Heart right ventricle (tissue), 16 donors: ENCODE measurements at regions not wholly inside any gene's neighbourhood (a gene's known extent, or its start where the extent isn't known, plus 50 kb on each side); places are given as distances from the start of the nearest gene placed in this dataset.

Experiments used
- ATAC-seq, 8 donors: fragments of 200-7000 bp; cut with Tn5 transposase; one replicate each; pipeline ENCODE4 v1.9.1; 2020; ENCODE audit warnings: mild to moderate bottlenecking in 8 of 8, moderate library complexity in 8 of 8, moderate number of reproducible peaks in 1 of 8
- DNase-seq, 2 donors: peaks; one replicate each; pipeline ENCODE4 v3.0.0-alpha.2; 2020
- H3K27ac ChIP-seq, 10 donors: fragments of 200-600 bp; sonication (generic) in 2 of 10; one replicate each; pipeline versions ENCODE4 v1.5.0 to v1.8.0; 2020 to 2022; ENCODE audit warnings: mild to moderate bottlenecking in 3 of 10
- H3K27me3 ChIP-seq, 7 donors: fragments of 200-600 bp; one replicate each; pipeline ENCODE4 v1.8.0; 2021 to 2022; ENCODE audit warnings: mild to moderate bottlenecking in 2 of 7
- H3K36me3 ChIP-seq, 9 donors: fragments of 200-600 bp; sonication (generic) in 1 of 9; one replicate each; pipeline versions ENCODE4 v1.5.0 to v1.8.0; 2020 to 2022; ENCODE audit warnings: mild to moderate bottlenecking in 2 of 9
- H3K4me1 ChIP-seq, 9 donors: fragments of 200-600 bp; sonication (generic) in 1 of 9; one replicate each; pipeline versions ENCODE4 v1.5.0 to v1.8.0; 2020 to 2022; ENCODE audit warnings: mild to moderate bottlenecking in 4 of 9
- H3K4me3 ChIP-seq, 10 donors: fragments of 200-600 bp; sonication (generic) in 2 of 10; one replicate each; pipeline versions ENCODE4 v1.5.0 to v1.8.0; 2020 to 2022; ENCODE audit warnings: mild to moderate bottlenecking in 7 of 10, moderate library complexity in 2 of 10
- H3K9me3 ChIP-seq, 11 donors: fragments of 200-600 bp in 10 of 11; sonication (generic) in 2 of 11; one replicate each; pipeline versions ENCODE4 v1.5.0 to v1.8.0; 2013 to 2022; ENCODE audit warnings: mild to moderate bottlenecking in 2 of 11, control low read depth in 1 of 11, moderate library complexity in 1 of 11
- WGBS, 2 donors: extraction: QIAGEN DNeasy Blood & Tissue Kit; methylation state at CpG; one replicate each; pipeline ENCODE4 v1.1.7; 2013; ENCODE audit warnings: inconsistent platforms in 1 of 2; 5-methylcytosine and 5-hydroxymethylcytosine counted together
- intact Hi-C, 10 donors: fragments of 100-400 bp; cut with DNase I; formaldehyde crosslinking; loops; one replicate each; pipeline versions ENCODE4 v1.11.1 to v1.14.2; 2022
- TF ChIP-seq, protein P1 (sequence below), 9 donors: fragments of 200-600 bp; sonication (generic) in 2 of 9; IDR thresholded peaks; one replicate each; pipeline versions ENCODE4 v1.5.0 to v1.8.0; 2021 to 2022; ENCODE audit warnings: antibody characterized with exemption in 9 of 9, mild to moderate bottlenecking in 5 of 9, moderate library complexity in 1 of 9
- donor health status: Arrhythmogenic right ventricular cardiomyopathy.
- donor health status: ischemic (EF 13 %, LVEDD 7.1; RV severe dilation, severe dysfunction).
- donor health status: healthy with polysubstance abuse.
- donor health status: DM: no; HTN: yes; CAD: no.
- donor health status: DM: no; HTN: no; CAD: no.
- donor health status: ischemic (EF 25% LVEDD 6.9; RV normal size, moderate dysfunction).
- donor health status: ischemic (EF 25% LVEDD 5.7; RV mildly dilated, moderate dysfunction).
- donor health status: healthy.
- donor health status: DM: yes; HTN: yes; CAD: no.
- donor health status: Ischemic cardiomyopathy.
- donor health status: ischemic (EF 35%, LVEDD 5.7; RV mildly dilated, moderate dysfunction).
- donor health status: nonischemic (EF 11% LVEDD 7.7; RV severe dilation, severe dysfunction).
- donor health status: DM: yes; HTN: yes; CAD: no.
- donor health status: PGD.
- donor health status: ischemic (EF 29% LVEDD 5.4; RV normal size, mild dysfunction).
- donor health status: nonischemic (EF 23%, LVEDD 6.1; RV moderate dilation, normal function).

- ATAC-seq: no peak
- H3K4me1 ChIP-seq: peaks cover 3 to 52% (median 45%) of the 10 kb centered on the region in 9 donors
- WGBS, 2 donors: 89 to 91% methylated on average over 11 of the region's 11 CpGs
- H3K4me3 ChIP-seq: no peak overlapping the region
- no peaks in the 10 kb centered on the region for H3K36me3 ChIP-seq
- intact Hi-C loops: loop anchor here in 1 of 10 donors (2.0 kb wide), 1 partner anchor 49 kb away; no protein-coding TSS in a partner anchor
- TF ChIP-seq, protein P1, sequence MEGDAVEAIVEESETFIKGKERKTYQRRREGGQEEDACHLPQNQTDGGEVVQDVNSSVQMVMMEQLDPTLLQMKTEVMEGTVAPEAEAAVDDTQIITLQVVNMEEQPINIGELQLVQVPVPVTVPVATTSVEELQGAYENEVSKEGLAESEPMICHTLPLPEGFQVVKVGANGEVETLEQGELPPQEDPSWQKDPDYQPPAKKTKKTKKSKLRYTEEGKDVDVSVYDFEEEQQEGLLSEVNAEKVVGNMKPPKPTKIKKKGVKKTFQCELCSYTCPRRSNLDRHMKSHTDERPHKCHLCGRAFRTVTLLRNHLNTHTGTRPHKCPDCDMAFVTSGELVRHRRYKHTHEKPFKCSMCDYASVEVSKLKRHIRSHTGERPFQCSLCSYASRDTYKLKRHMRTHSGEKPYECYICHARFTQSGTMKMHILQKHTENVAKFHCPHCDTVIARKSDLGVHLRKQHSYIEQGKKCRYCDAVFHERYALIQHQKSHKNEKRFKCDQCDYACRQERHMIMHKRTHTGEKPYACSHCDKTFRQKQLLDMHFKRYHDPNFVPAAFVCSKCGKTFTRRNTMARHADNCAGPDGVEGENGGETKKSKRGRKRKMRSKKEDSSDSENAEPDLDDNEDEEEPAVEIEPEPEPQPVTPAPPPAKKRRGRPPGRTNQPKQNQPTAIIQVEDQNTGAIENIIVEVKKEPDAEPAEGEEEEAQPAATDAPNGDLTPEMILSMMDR (IDR thresholded peaks at IDR 0.05): no peak
- no peaks in the 10 kb centered on the region for H3K9me3 ChIP-seq
- H3K27ac ChIP-seq: no peak overlapping the region
- no peak for DNase-seq
- no peaks in the 10 kb centered on the region for H3K27me3 ChIP-seq
These were observed 62.4 kb upstream of the MEF2A start for GRCh38 chr15:99503411-99503810.

GRCh38 chr15:99504071-99504822 is 61.5 kb upstream of the MEF2A start:
- DNase-seq (no peak), ATAC-seq (no peak)
- Histone ChIP-seq H3K36me3 (no peaks in the 10 kb centered on the region), H3K27me3 (no peaks in the 10 kb centered on the region), H3K4me3 (no peak overlapping the region), H3K4me1 (peaks cover 3 to 60% (median 47%) of the 10 kb centered on the region in 9 donors), H3K27ac (peak overlapping the region in 5 of 10 donors; percentile 1 to 54 (median 33)), H3K9me3 (no peaks in the 10 kb centered on the region)
- TF ChIP-seq, protein P1 (IDR thresholded peaks at IDR 0.05): no peak
- intact Hi-C loops: no loop called here
- 86 to 92% methylated on average over 9 of the region's 9 CpGs for WGBS, 2 donors

DNA sequence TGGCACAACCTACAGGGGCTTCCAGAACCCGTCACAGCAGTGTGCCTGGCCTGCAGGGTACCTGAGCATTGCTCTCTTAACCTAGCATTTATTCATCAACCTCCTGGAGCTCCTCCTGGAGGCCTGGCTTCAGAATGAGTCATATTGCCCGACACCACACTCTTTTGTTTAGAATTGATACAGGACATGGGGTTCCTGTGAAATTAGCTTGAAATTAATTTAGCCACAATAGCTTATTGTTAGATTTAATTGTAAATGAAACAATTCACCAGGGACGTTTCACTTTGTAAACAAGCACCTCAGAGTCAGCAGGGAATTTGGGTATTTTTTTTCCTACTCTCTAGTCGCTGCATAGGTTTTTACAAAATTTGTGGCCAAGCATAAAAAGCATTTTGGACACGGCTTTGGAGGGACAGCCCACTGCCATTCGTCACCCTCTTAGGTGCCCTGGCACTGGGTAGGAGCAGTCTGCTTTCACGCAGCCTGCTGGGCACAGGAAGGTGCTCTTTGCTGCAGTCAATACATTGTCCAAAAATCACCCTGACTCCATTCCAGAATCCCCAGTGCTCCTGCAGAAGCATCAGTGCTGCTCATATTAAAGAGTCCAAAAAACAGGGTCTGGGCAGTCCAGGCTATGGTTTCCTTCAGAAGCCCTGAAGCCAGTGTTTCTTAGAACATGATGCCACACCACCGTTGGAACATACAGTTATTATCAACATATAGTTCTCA is 60.8 kb upstream of the MEF2A start:
- H3K27me3 ChIP-seq: no peaks in the 10 kb centered on the region
- no peak overlapping the region for H3K4me3 ChIP-seq
- peaks cover 3 to 67% (median 47%) of the 10 kb centered on the region in 9 donors for H3K4me1 ChIP-seq
- H3K27ac ChIP-seq: peak overlapping the region in 5 of 10 donors; percentile 1 to 54 (median 43)
- no peaks in the 10 kb centered on the region for H3K9me3 ChIP-seq
- WGBS, 2 donors: 67 to 71% methylated on average over 8 of the region's 8 CpGs
- ATAC-seq: peak in 1 of 8 donors; percentile 31
- no peaks in the 10 kb centered on the region for H3K36me3 ChIP-seq
- TF ChIP-seq, protein P1 (IDR thresholded peaks at IDR 0.05): peak in 4 of 9 donors; percentile 11 to 41 (median 34)
- peak in 1 of 2 donors; percentile 7 for DNase-seq
- intact Hi-C loops: loop anchor here in 5 of 10 donors (5.0 kb wide), 6 partner anchors 48 to 202 kb away; partner anchors contain the start of gene MEF2A (in 2 of the 5)

DNA sequence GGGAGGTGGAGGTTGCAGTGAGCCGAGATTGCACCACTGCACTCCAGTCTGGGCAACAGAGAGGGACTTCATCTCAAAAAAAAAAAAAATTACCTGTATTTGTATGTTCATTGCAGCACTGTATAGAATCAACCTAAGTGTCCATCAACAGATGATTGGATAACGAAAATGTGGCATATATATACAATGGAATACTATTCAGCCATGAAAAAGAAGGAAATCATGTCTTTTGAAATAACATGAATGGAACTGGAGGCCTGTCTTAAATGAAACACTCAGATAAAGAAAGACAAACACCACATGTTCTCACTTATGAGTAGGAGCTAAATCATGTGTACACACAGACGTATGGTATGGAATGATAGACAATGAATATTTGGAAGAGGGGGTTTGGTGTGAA is 59.4 kb upstream of the MEF2A start:
- TF ChIP-seq, protein P1 (IDR thresholded peaks at IDR 0.05): no peak
- no peak overlapping the region for H3K4me3 ChIP-seq
- no peaks in the 10 kb centered on the region for H3K36me3 ChIP-seq
- intact Hi-C loops: loop anchor here in 5 of 10 donors (2.0 to 5.0 kb wide), 7 partner anchors 49 to 201 kb away; partner anchors contain the start of gene MEF2A (in 2 of the 5)
- DNase-seq: no peak
- no peak for ATAC-seq
- peak overlapping the region in 4 of 10 donors; percentile 81 to 91 (median 85) for H3K27ac ChIP-seq
- H3K4me1 ChIP-seq: peaks cover 3 to 80% (median 61%) of the 10 kb centered on the region in 9 donors
- no peaks in the 10 kb centered on the region for H3K27me3 ChIP-seq
- no peaks in the 10 kb centered on the region for H3K9me3 ChIP-seq
- 95 to 96% methylated on average over 3 of the region's 3 CpGs for WGBS, 2 donors
